Activated CD4-positive, alpha-beta memory T cell treated with anti-CD3 and anti-CD28 coated beads for 36 hours (primary cell): ENCODE measurements at regions not wholly inside any gene's neighbourhood (a gene's known extent, or its start where the extent isn't known, plus 50 kb on each side); places are given as distances from the start of the nearest gene placed in this dataset.
"Not testable (repeated sequence)": the region's sequence is repeated elsewhere in the genome, so short reads cannot be mapped to it uniquely, and the experiment has no call there.

Experiments
- CTCF ChIA-PET: fragments of 350-600 bp; sonication (Branson Sonifier 250); formaldehyde crosslinking; loops from one replicate; lab custom pipeline; 2021; ENCODE audit warnings: antibody characterized with exemption, inconsistent platforms; lab: Charles Lee
- POLR2A ChIA-PET: fragments of 350-600 bp; sonication (Branson Sonifier 250); formaldehyde crosslinking; loops from one replicate; lab custom pipeline; 2021; ENCODE audit warnings: antibody characterized with exemption; lab: Charles Lee
- DNase-seq: peaks from one replicate; pipeline ENCODE4 v3.0.0-alpha.2; 2020
- H3K27ac Mint-ChIP-seq: one replicate; pipeline ENCODE4 v1.8.0; 2021; ENCODE audit warnings: mixed read lengths
- H3K27me3 Mint-ChIP-seq: one replicate; pipeline ENCODE4 v1.8.0; 2021; ENCODE audit warnings: mixed read lengths
- H3K36me3 Mint-ChIP-seq: one replicate; pipeline ENCODE4 v1.8.0; 2021; ENCODE audit warnings: mixed read lengths
- H3K4me1 Mint-ChIP-seq: one replicate; pipeline ENCODE4 v1.8.0; 2021; ENCODE audit warnings: low read depth, mixed read lengths
- H3K4me3 Mint-ChIP-seq: one replicate; pipeline ENCODE4 v1.8.0; 2021; ENCODE audit warnings: mild to moderate bottlenecking, mixed read lengths
- H3K9me3 Mint-ChIP-seq: one replicate; pipeline ENCODE4 v1.8.0; 2021; ENCODE audit warnings: mixed read lengths
- intact Hi-C: fragments of 100-400 bp; cut with micrococcal nuclease; formaldehyde crosslinking; loops from one replicate; pipeline ENCODE4 v1.15.1; 2023

GRCh38 chr9:18056269-18056992, 417.5 kb upstream of the ADAMTSL1 start:
- no peaks in the 10 kb centered on the region for H3K4me1 Mint-ChIP-seq
- ChIA-PET CTCF (no interaction called here), POLR2A (no interaction called here)
- no peaks in the 10 kb centered on the region for H3K27me3 Mint-ChIP-seq
- DNase-seq, result no peak
- H3K36me3 Mint-ChIP-seq, result no peaks in the 10 kb centered on the region
- no peaks in the 10 kb centered on the region for H3K9me3 Mint-ChIP-seq
- intact Hi-C loops, result no loop called here
- no peak overlapping the region for H3K4me3 Mint-ChIP-seq
- no peak overlapping the region for H3K27ac Mint-ChIP-seq

- H3K4me3 Mint-ChIP-seq, result no peak overlapping the region
- intact Hi-C loops, result no loop called here
- POLR2A ChIA-PET, result no interaction called here
- DNase-seq, result no peak
- H3K36me3 Mint-ChIP-seq, result no peaks in the 10 kb centered on the region
- H3K27me3 Mint-ChIP-seq, result no peaks in the 10 kb centered on the region
- no peaks in the 10 kb centered on the region for H3K9me3 Mint-ChIP-seq
- CTCF ChIA-PET, result no interaction called here
- no peaks in the 10 kb centered on the region for H3K4me1 Mint-ChIP-seq
- no peak overlapping the region for H3K27ac Mint-ChIP-seq
Observed at GRCh38 chr9:18056993-18057369, 417.0 kb upstream of the ADAMTSL1 start.

GRCh38 chr9:18058564-18059442, 415.1 kb upstream of the ADAMTSL1 start:
- Mint-ChIP-seq H3K27me3 (no peaks in the 10 kb centered on the region), H3K4me3 (no peak overlapping the region), H3K36me3 (no peaks in the 10 kb centered on the region), H3K27ac (no peak overlapping the region), H3K9me3 (no peaks in the 10 kb centered on the region), H3K4me1 (no peaks in the 10 kb centered on the region)
- DNase-seq, result no peak
- ChIA-PET CTCF (no interaction called here), POLR2A (no interaction called here)
- intact Hi-C loops, result no loop called here

GRCh38 chr9:18059447-18059846, 414.5 kb upstream of the ADAMTSL1 start:
- intact Hi-C loops, result no loop called here
- no peaks in the 10 kb centered on the region for H3K9me3 Mint-ChIP-seq
- H3K27me3 Mint-ChIP-seq, result no peaks in the 10 kb centered on the region
- no peak for DNase-seq
- no peak overlapping the region for H3K27ac Mint-ChIP-seq
- H3K36me3 Mint-ChIP-seq, result no peaks in the 10 kb centered on the region
- H3K4me1 Mint-ChIP-seq, result no peaks in the 10 kb centered on the region
- no peak overlapping the region for H3K4me3 Mint-ChIP-seq
- POLR2A ChIA-PET, result no interaction called here
- CTCF ChIA-PET, result no interaction called here

GRCh38 chr9:18060269-18060934, 413.6 kb upstream of the ADAMTSL1 start:
- intact Hi-C loops, result no loop called here
- Mint-ChIP-seq H3K27ac (no peak overlapping the region), H3K4me3 (no peak overlapping the region), H3K27me3 (no peaks in the 10 kb centered on the region), H3K36me3 (no peaks in the 10 kb centered on the region), H3K9me3 (no peaks in the 10 kb centered on the region), H3K4me1 (no peaks in the 10 kb centered on the region)
- no peak for DNase-seq
- CTCF ChIA-PET, result no interaction called here
- POLR2A ChIA-PET, result no interaction called here

GRCh38 chr9:18061332-18061731, 412.6 kb upstream of the ADAMTSL1 start:
- H3K36me3 Mint-ChIP-seq, result no peaks in the 10 kb centered on the region
- no peaks in the 10 kb centered on the region for H3K9me3 Mint-ChIP-seq
- H3K4me1 Mint-ChIP-seq, result no peaks in the 10 kb centered on the region
- DNase-seq, result no peak
- no peaks in the 10 kb centered on the region for H3K27me3 Mint-ChIP-seq
- intact Hi-C loops, result no loop called here
- H3K27ac Mint-ChIP-seq, result no peak overlapping the region
- POLR2A ChIA-PET, result no interaction called here
- no peak overlapping the region for H3K4me3 Mint-ChIP-seq
- CTCF ChIA-PET, result no interaction called here

- POLR2A ChIA-PET, result no interaction called here
- H3K4me3 Mint-ChIP-seq, result no peak overlapping the region
- H3K27me3 Mint-ChIP-seq, result no peaks in the 10 kb centered on the region
- H3K9me3 Mint-ChIP-seq, result no peaks in the 10 kb centered on the region
- CTCF ChIA-PET, result no interaction called here
- H3K27ac Mint-ChIP-seq, result no peak overlapping the region
- no peaks in the 10 kb centered on the region for H3K36me3 Mint-ChIP-seq
- DNase-seq, result no peak
- no peaks in the 10 kb centered on the region for H3K4me1 Mint-ChIP-seq
- intact Hi-C loops, result no loop called here
Observed at GRCh38 chr9:18061856-18062255, 412.1 kb upstream of the ADAMTSL1 start.

- H3K4me1 Mint-ChIP-seq, result no peaks in the 10 kb centered on the region
- H3K9me3 Mint-ChIP-seq, result no peaks in the 10 kb centered on the region
- ChIA-PET CTCF (no interaction called here), POLR2A (no interaction called here)
- no peaks in the 10 kb centered on the region for H3K36me3 Mint-ChIP-seq
- no peaks in the 10 kb centered on the region for H3K27me3 Mint-ChIP-seq
- no peak overlapping the region for H3K27ac Mint-ChIP-seq
- DNase-seq, result no peak
- no peak overlapping the region for H3K4me3 Mint-ChIP-seq
- intact Hi-C loops, result no loop called here
Observed at GRCh38 chr9:18063856-18064390, 410.0 kb upstream of the ADAMTSL1 start.

GRCh38 chr9:18066608-18067007, 407.3 kb upstream of the ADAMTSL1 start:
- DNase-seq, CTCF ChIA-PET, H3K27ac Mint-ChIP-seq, H3K27me3 Mint-ChIP-seq, H3K4me1 Mint-ChIP-seq, H3K4me3 Mint-ChIP-seq, intact Hi-C loops, H3K36me3 Mint-ChIP-seq, H3K9me3 Mint-ChIP-seq, POLR2A ChIA-PET: not testable (repeated sequence)

- H3K36me3 Mint-ChIP-seq, result no peaks in the 10 kb centered on the region
- no peaks in the 10 kb centered on the region for H3K27me3 Mint-ChIP-seq
- intact Hi-C loops, result no loop called here
- H3K27ac Mint-ChIP-seq, result no peak overlapping the region
- DNase-seq, result no peak
- H3K9me3 Mint-ChIP-seq, result no peaks in the 10 kb centered on the region
- POLR2A ChIA-PET, result no interaction called here
- H3K4me1 Mint-ChIP-seq, result no peaks in the 10 kb centered on the region
- H3K4me3 Mint-ChIP-seq, result no peak overlapping the region
- CTCF ChIA-PET, result no interaction called here
Observed at GRCh38 chr9:18067548-18068120, 406.3 kb upstream of the ADAMTSL1 start.

- Mint-ChIP-seq H3K4me1 (no peaks in the 10 kb centered on the region), H3K27me3 (no peaks in the 10 kb centered on the region), H3K27ac (no peak overlapping the region), H3K36me3 (no peaks in the 10 kb centered on the region), H3K9me3 (no peaks in the 10 kb centered on the region), H3K4me3 (no peak overlapping the region)
- ChIA-PET POLR2A (no interaction called here), CTCF (no interaction called here)
- intact Hi-C loops, result no loop called here
- no peak for DNase-seq
Observed at GRCh38 chr9:18068900-18069299, 405.1 kb upstream of the ADAMTSL1 start.

GRCh38 chr9:18071651-18072060, 402.3 kb upstream of the ADAMTSL1 start:
- intact Hi-C loops, result no loop called here
- H3K4me1 Mint-ChIP-seq, result no peaks in the 10 kb centered on the region
- no peak overlapping the region for H3K27ac Mint-ChIP-seq
- H3K27me3 Mint-ChIP-seq, result no peaks in the 10 kb centered on the region
- no peak overlapping the region for H3K4me3 Mint-ChIP-seq
- ChIA-PET CTCF (no interaction called here), POLR2A (no interaction called here)
- DNase-seq, result no peak
- no peaks in the 10 kb centered on the region for H3K36me3 Mint-ChIP-seq
- H3K9me3 Mint-ChIP-seq, result no peaks in the 10 kb centered on the region
